Dermis blood vessel endothelial cell (primary cell): ENCODE measurements at regions not wholly inside any gene's neighbourhood (a gene's known extent, or its start where the extent isn't known, plus 50 kb on each side); places are given as distances from the start of the nearest gene placed in this dataset.
"Not testable (repeated sequence)": the region's sequence is repeated elsewhere in the genome, so short reads cannot be mapped to it uniquely, and the experiment has no call there.

ENCODE experiments used
- DNase-seq: peaks from one replicate; pipeline ENCODE4 v3.0.0; 2010

DNA sequence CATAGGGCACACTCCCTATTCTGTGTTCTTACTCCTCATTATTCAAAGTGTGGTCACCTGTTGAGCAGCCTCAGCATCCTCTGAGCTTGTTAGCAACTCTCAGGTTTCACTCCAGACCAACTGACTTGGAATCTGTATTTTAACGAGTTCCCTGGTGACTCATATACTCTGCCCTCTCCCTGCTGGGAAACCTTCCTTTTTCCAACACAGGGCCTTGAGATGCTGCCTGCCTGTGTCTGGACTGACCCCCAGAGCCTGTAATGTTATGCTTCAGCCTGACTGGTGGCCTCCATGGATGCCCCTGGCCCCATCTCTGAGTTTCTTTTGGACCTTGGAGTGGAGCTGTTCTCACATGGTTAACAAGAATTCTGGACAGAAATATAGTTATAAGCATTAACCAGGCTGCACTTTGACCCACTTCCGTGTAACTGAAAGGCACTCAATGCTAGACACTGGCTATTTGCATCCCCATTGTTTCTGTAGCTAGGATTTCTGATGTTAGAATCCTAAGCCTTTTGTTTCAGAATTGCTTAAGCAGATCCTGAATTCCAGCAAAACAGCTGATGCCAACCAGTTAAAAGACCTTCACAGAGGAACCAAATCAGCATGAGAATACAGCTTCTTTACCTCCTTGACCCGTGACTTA, 262.6 kb downstream of the STIM2 start:
- no peak for DNase-seq

DNA sequence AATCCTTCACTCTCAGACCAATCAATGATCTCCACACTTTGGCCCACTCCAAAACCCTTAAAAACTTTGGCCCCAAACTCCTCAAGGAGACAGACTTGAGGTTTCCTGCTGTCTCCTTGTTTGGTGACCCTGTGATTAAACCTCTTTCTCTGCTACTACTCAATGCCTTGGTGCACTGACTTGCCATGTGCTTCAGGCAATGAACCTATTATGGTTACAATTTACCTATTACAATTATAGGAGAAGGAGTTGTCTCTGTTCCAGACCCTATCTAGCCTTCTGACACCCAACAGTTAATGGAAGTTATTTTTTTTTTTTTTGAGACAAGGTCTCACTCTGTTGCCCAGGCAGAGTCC, 263.1 kb downstream of the STIM2 start:
- no peak for DNase-seq

DNA sequence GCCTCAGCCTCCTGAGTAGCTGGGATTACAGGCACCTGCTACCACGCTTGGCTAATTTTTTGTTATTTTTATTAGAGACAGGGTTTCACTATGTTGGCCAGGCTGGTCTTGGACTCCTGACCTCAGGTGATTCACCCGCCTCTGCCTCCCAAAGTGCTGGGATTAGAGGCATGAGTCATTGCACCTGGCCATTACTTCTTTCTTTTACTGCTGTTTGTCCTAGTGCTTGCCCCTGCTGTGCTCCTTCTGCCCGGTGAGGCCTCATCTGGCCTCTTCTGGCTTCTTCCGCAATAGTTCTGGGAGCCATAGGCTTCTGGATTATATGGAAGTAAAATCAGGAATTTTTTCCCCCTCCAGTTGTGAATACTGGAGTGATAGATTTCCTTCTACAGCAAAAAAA, 266.3 kb downstream of the STIM2 start:
- DNase-seq, result not testable (repeated sequence)

DNA sequence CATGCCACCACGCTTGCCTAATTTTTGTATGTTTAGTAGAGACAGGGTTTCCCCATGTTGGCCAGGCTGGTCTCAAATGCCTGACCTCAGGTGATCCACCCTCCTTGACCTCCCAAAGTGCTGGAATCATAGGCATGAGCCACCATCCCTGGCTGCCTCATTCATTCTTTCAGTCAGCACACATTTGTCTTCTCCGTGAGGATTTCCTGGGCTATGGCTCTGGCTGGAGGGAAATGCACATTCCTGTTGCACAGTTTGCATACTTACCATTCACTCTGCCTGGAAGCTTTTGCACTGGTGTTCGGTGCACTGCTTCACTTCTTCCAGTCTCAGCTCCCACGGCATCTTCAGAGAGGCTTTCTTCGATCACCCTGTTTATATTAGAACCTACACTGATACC, 267.8 kb downstream of the STIM2 start:
- DNase-seq, result no peak

DNA sequence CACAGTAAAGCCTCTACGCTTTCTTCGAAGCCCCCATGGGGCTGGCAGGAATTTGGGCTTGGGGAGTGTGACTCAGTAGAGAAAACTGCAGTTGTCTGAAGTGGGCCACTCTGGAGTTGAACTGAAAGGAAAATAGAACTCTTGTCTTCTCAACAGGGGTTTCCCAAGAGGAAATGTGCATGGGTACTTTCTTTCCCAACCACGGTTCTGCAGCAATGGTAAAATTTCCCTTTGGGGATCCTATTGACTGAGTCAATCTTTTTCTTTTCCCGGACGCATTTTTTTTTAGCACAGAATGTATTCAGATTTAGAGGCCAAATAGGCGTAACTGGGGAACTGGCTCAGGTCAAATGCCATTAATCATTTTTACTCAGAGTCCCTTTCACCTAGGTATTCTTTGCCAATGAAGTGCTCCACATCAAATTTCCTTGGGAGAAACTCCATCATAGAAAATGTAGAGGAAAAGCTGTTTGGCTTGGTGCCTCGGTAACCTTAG, 269.3 kb downstream of the STIM2 start:
- DNase-seq, result no peak

DNA sequence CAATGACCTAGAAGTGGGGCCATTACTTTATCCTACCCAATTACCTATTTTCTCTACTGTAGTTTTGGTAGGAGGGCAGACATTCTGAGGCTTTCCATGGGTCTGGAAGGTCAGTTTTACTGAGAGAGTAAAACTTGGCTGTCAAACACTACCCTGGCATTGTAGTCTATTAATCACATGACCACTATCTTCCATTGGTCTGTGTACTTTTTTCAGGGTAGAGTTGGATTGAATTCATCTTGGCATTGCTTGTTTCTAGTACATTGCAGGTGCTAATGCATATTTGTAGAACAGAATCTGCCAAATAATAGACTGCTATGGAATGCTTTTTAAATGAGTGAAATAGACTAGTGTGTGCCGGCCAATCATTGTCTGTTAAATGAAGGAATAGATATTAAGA, 271.9 kb downstream of the STIM2 start:
- no peak for DNase-seq

DNA sequence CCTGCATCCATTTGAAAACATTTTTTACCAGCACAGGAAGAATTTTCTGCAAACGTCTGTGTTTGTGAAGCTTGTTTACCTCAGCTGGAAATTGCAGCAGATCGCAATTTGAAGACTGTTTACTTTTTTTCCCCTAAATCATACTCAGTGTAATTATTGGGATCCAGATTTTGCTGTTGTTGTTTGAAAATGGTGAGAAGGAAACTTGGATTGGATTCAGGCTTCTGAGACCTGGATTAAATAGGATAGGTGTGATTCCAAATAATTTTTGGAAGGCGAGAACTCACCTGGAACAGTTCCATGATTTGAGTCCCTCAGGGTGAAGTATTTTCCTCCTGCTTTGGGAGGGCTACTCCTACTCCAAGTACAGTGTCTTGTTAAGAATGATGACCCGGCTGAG, 279.8 kb downstream of the STIM2 start:
- no peak for DNase-seq

DNA sequence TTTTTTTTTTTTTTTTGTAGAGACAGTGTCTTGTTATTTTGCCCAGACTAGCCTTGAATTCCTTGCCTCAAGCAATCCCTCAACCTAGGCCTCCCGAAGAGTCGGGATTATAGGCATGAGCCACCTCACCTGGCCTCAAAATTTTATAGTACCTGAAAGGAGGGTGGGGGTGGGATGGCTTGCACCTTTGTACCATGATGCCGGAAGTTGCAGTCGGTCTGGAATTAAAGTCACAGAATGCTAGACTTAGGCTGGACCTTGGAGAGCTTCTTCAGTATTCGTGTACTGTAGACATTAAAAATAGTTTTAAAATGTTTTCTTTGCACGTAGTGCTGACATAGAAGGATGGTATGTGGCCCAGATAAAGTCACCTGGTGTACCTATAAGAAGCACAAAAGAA, 280.9 kb downstream of the STIM2 start:
- no peak for DNase-seq

DNA sequence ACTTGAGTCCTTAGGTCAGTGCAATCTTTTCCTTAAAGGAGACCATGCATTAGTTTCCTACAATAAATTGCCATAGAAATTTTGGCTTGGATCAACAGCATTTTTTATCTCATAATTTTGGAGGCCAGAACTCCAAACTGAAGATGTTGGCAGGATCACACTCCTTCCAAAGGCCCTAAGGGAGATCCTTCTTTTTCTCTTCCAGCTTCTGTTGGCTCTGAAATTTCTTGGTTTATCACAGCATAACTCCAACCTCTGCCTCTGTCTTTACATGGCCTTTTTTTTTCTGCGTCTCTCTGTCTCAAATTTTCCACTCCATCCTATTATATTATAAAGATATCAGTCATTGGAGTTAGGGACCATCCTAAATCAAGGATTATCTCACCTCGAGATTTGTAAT, 282.2 kb downstream of the STIM2 start:
- DNase-seq, result no peak

DNA sequence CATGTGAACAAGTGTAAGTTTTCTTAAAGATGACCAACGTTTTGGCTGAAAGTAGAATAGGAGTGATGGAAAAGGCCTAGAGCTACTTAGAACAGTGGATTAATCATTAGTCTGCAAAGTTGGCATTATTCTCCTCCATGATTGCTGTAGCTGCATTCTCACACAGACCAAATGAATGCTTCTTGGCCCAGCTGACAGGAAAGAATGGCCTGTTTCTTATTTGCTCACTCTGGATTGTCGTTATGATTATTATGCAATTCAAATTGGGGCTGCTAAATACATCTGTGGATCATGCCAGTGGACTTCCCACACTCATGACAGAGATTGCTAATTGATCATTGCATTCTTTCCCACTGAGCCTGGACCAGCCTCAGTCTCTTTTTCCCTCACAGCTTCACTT, 285.0 kb downstream of the STIM2 start:
- DNase-seq, result no peak

DNA sequence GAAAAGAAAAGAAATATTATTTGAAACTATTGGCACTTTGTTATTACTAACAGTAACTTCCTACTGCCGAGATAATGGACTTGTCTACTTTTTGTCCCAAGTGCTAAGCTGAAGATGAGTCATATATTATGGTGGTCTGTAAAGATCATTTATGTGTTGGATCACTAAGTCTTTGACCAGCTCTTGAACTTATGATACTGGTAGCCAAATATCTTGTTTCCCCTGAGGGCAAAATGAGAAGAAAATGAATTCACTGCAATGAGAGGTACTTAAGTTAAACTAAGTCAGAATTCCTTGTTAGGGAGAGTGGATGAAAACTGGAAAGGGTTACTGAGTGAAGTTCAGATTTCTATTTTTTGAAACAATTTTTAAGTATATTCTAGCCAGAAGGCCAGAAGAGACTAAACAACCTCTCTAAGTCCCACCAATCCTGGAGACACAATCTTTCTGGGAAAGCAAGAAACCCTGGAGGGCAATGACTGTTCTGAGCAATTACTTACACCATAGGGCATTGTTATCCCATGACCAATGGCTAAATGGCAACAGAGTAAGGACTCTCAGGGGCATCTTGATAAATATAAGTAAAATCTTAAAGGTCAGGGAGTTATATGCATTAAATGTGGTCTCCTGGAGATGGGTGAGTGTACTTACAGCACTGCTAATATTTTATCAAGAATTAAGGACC, 287.7 kb downstream of the STIM2 start:
- no peak for DNase-seq

DNA sequence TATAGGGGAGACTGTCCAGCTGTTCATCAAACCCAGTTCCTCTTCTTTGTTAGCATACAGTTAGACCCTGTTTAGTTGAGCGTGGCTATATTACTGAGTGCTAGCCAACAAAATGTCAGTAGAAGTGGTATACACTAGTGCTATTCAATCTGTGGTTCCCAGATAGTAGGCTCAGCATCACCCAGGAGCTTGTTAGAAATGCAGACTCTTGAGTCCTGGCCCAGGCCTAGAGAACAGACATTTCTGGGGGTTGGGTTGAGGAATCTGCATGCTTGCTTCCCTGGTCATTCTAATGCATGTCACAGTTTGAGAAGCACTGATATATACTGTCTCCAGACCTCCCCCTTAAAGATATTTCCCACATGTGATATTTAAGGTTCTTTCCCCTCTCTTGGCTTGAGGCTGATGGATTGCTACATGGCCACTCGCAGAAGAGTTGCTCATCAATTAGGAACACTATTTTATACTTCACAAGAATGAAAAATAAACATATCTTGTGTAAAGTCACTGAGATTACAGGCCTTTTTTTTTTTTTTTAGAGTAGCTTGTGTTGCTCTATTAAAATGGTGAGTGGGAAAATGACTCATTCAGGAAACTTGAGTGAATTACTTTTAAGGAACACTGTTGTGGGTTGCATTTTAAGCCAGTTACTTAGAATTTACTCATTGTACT, 289.0 kb downstream of the STIM2 start:
- no peak for DNase-seq

DNA sequence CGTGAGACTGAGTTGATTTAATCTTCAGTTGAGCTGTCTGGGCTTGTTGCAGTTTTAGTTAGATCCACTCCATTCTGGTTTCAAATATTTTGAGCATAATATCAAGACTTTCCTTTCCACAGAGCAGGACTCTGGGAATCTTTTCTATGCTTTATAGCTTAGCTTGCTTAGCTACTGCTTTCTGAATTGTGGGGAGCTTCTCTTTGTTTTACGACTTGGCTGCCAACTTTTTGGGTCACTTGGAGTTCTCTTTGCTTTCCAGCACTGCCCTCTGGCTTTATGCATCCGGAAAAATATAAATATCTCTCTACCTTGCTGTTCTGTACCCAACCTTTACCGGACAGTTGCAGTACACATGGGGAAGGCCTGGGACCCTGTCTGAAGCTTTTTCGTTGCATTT, 292.1 kb downstream of the STIM2 start:
- DNase-seq, result no peak

DNA sequence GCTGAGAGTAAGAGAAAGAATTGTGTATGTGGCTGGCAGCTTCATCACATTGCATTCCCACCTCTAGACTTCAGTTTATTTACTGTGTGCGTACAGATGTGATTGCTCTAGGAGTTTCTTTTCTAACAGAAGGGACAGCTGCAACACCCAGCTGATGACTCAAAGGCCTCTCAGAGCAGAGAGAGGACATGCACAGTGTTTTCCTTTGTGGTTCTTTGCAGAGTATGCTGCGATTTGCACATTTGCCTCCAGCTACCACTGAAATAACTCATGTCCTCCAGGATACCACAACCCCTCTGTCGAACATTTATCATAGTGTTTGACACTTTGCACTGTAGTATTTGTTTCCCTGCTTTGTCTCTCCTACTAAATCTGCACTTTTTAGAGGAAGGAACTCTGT, 294.1 kb downstream of the STIM2 start:
- DNase-seq, result no peak

DNA sequence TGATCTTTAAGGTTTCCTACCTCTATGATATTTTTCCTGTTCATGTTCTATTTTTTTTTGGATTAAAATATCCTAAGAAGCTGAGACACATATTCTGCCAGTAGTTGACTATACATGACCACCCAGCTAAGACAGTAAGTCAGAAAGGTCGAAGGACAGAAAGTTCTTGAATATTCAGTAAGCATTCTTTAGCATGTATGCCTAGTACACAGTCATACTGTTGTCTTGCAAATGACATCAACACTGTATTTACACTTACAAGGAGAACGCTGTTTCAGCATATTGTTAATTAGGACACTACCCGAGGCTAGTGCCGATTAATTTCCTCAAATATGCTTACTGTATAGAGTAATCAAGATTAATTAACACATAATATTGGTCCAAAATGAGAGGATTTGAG, 300.6 kb downstream of the STIM2 start:
- no peak for DNase-seq

DNA sequence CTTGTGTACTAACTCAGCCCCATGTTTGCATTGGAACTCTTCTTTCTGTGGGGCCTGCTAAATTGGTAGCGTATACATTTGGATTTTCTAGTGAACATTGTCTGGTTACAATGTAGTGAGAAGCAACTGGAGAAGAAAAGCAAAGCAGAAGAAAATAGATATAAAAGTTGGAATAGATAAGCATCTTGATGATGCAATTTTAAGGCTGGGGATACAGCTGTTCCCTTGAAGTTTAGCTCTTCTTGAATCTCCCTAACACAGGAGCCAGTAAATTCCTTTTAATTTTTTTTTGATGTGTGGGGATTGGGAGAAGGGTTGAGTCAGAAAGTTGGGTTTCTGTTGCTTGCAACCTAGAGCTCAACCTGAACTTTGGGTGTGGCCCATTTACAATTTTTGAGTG, 308.1 kb downstream of the STIM2 start:
- DNase-seq, result no peak

DNA sequence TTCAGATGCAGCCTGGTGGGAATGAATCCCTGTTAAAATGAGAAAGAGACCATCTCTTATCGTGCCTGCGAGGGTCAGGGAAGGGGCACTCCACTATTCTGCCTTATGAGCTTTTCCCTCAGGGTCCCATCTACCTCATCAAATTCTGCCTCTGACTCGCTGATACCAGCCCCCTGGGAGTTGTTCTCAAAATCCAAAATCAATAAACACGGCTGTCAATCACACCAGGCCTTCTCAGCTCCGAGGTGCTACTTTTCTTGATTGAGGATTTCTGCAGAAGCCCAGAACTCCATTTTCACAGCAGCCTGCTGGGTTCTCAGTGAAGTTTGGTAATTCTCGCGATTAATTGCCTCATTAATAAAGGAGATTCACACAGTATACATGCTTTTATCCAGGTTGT, 312.6 kb downstream of the STIM2 start:
- no peak for DNase-seq

DNA sequence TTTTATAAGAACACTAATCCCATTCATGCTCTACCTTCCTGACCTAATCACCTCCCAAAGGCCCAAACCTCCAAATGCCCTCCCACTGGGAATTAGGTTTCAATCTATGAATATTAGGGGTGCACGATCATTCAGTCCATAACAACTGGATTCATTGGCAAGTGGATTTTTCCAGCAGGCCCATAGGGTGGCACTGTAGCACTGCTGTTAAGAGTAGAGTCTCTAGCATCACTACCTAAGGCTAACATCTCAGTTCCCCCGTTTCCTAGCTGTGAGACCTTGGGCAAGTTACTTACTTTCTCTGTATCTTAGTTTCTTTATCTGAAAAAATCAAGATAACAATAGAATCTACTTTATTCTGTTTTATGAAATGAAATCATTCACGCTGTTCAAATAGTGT, 315.8 kb downstream of the STIM2 start:
- DNase-seq, result no peak

DNA sequence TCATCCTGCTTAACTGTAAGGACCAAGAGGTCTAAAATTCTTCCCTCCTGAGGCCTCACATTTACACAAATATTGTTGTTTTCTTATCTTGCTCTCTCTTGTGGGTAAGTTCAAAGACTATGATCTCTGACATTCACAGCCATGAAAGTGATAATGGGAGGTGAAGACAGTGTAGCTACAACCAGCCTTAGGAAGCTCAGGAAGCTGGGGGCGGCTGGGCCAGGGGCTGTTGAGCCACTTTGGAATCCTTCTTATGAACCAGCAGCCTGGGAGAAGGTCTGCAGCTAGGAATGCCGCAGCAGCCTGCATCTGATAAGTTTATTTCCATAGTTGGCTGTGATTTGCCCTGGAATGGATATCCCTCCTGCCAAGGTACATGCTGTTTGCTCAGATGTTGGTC, 316.2 kb downstream of the STIM2 start:
- no peak for DNase-seq

DNA sequence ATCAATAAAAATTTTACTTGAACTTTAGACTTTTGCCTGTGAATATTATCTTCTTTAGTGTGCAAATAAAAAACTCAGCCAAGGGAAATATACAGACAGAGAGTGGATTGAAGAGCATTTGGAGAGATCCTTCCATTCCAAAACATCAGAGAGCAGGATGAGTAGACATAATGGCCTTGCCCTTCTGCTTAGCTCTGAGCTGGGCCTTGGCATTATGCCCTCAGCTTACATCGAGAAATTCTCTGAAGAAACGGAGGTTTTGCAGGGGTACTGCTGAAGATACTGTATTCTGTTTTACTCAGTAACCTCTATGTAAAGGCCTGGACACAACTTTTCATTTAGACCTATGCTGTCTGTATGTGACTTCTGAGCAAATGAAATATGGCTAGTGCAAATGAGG, 317.4 kb downstream of the STIM2 start:
- DNase-seq, result no peak

DNA sequence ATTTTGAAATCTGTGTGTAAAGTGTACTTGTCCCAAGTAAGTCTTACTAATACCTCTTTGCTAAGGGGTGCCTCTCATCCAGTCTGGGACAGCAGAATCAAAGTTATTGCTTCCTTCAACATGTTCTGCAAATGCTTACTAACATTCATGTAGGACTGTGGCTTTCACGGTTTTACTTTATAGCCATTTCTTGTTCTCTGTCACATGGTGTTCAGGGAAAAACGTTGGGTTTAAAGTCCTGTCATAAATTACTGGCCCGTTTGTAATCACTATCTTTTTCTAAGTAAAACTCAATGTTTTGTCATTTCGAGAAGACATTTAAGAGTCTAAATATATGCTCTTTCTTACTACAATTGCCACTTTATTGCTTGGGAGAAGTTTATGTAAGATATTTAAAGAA, 321.1 kb downstream of the STIM2 start:
- no peak for DNase-seq

DNA sequence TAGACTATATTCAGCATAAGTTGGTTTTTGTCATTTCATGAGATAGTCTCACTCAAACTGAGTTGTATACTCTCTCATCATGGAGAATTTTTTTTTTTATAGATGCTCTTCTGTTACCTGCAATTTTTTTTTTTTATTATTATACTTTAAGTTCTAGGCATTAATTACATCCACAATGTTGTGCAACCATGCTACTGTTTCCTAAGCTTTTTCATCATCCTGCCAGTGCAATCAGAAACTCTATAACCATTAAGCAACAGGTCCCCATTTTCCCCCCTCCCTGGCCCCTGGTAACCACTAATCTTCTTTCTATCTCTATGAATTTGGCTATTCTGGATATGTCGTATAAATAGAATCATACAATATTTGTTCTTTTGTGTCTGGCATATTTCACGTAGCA, 321.6 kb downstream of the STIM2 start:
- no peak for DNase-seq

DNA sequence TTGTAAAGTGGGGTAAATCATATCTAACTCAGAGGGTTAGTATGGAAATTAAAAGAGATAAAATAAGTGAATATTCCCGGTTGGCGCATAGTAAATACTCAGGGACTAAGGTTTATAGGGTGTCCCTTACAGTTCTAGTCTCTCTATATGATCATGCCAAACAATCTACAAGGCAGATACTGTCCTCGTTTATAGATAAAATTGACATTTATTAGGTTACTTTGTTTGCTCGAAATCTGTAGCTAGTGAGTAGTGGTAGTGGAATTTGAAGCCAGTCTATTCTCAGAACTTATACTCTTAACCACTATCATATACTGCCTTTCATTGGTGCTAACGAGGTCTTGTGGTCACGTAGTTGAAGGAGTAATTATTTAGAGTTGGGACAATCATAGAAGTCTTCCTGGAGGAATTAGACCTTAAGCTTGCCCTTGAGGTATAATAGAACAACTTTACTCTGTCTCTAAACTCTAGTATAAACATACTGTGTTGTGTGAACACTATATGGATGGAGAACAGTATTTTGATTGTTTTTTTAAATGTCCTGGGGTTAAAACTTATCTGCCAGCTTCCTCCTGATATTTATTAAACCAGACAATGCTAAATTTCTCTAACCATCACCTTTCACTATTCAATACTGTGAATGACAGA, 324.0 kb downstream of the STIM2 start:
- no peak for DNase-seq

DNA sequence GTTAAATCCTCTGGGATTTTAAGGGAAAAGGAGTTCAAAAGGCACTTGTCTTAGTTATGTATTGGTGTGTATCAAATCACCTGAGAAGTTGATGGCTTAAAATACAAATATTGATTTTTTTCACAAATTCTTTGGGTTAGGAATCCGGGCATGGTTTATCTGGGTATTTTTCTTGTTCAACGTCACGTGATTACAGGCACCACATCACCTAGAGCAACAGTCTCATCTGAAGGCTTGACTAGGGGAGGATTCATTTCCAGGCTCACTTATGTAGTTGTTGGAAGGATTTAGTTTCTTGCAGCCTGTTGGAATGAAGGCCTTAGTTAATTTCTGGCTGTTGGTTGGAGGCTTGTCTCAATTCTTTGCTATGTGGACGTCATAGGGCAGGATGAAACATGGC, 326.1 kb downstream of the STIM2 start:
- no peak for DNase-seq
